Left renal pelvis (tissue), 4 donors: ENCODE measurements at regions not wholly inside any gene's neighbourhood (a gene's known extent, or its start where the extent isn't known, plus 50 kb on each side); places are given as distances from the start of the nearest gene placed in this dataset.
"Not testable (repeated sequence)": the region's sequence is repeated elsewhere in the genome, so short reads cannot be mapped to it uniquely, and the experiment has no call there.

Experiments
- DNase-seq, 4 donors: peaks; one replicate each; pipeline ENCODE4 v3.0.0-alpha.2; 2013; ENCODE audit warnings: low read depth in 4 of 4, low spot score in 3 of 4

DNA sequence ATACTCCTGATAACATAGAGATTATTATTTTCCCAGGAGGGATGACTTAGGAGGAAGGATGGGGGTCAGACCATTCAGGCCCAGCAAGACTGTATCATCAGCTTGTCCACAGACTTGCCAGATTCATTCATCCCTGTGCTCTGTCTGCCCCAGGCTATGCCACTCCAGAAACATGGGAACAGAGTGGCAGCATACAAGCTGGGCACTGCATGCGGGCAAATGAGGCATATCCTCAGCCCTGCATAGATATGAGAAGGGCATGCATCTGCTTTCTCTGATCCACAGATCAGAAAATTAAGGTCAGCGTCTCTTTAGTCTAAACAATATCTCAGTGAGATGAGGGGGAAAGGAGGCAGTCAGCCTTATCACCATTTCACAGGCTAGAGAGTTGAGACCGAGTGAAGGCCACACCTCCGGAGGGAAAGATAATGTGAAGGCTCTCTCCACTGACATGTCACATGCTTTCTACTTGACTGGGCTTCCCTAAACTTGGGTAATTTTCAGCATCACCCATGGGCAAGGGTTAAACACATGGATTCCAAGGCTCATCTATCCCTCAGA lies 140.5 kb downstream of the TFAP2B start:
- no peak for DNase-seq

DNA sequence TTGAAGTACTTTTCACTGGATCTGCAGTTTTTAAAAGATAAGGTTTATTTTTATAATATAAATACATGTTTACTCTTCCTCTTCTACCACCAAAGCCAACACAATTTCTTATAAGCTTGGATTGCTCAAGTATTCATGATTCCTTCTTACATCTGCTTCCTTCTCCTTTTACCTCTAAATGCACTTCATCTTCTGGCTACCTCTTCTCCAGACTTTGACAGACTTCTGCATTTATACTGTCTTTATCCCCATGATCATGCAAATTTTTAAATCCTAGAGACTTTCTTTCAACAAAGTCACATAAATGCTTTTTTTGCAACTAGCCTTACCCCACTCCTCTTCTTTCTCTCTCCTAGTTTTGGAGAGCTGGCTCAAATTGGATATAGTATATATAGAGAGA lies 142.9 kb downstream of the TFAP2B start:
- DNase-seq: no peak

- DNase-seq: no peak
Observed at GRCh38 chr6:50962213-50962759, 143.6 kb downstream of the TFAP2B start.

DNA sequence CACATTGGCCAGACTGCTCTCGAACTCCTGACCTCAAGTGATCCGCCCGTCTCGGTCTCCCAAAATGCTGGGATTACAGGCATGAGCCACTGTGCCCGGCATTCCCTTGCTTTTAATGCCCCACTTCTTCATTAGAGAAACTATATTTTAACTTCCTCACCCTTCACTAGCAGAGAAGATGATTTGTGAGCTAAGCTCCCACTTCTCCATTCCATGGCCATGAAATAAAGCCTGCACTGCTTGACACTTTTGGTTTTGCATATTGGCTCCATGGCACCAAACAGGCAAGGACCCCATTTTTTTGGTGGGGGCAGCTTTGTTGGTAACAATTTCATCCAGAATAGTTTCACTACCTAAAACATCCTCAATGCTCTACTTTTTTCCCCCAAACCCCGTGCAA lies 145.3 kb downstream of the TFAP2B start:
- no peak for DNase-seq

GRCh38 chr6:50965495-50965894 lies 146.8 kb downstream of the TFAP2B start:
- no peak for DNase-seq

GRCh38 chr6:50966532-50966931 lies 147.9 kb downstream of the TFAP2B start:
- DNase-seq: no peak

DNA sequence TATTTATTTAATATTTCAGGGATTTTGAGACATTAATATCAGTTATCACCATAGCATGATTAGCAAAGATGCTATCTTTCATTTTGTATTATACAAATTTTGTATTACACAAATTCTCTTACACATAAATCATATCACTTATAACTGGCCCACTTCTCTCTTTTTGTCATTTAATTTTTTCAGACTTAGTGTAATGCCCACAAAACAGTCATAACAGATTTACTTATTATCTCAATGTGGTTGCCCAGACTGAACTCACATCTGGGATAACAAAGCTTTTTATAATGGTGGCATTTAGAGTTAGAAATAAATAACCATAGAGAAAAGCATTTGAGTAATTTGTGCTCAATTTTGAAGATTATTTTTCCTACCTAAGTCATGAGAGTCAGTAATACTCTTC lies 148.3 kb downstream of the TFAP2B start:
- DNase-seq: no peak

GRCh38 chr6:50968246-50968645 lies 149.6 kb downstream of the TFAP2B start:
- not testable (repeated sequence) for DNase-seq

- DNase-seq: no peak
Observed at GRCh38 chr6:50970908-50971307, 152.2 kb downstream of the TFAP2B start.

DNA sequence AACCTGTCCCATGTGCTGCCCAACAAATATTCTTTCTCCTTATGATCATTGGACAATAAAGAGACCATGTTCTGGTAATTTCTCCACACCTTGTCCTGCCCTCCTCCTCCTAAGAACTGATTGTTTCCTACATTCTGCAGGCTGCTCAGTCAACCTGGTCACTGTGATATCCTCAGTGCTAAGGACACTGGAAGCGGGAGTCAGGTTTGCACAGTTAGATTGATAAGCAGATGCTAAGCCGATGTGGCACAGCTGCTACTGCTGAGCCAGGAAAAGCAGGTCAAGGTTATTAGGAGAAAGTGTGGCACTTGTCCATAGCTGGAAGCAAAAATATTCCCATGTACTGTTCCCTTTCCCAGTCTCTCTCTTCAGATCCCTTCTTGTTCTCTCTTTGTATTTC lies 154.8 kb downstream of the TFAP2B start:
- DNase-seq: no peak

DNA sequence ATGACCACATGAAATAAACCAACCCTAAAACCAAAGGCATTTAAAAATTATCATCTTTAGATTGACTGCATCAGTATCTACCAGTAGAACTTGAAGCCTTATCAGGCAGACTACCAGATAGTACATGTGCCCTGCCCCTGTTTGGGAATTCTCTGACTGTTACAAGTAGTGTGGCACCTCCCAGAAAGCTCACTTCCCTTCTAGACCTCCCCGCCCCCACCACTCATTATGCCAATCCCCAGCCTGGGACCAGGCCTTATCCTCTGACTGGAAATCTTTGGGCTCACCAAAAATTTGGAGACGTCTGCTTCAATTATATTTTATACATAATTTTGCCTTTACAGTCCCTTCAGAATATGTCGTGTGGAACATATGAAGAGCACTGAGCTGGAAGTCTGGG lies 155.6 kb downstream of the TFAP2B start:
- no peak for DNase-seq

DNA sequence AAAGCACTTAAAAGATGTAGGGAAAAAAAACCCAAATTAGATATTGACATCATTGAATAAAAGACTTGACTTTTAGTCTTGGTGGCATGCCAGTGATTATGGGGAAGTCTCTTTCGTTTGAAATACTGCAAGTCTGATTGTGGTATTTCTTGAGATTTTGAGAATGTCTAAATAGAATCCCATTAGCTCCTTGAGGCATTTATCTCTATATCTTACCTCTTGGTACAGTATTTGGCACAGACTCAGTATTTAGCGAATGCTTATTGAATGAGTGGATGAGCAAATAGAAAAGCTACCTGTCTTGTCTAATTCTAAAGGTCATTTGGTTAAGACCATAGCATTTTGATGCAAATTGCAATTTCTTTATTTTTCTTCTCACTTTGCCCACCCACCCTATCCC lies 156.5 kb downstream of the TFAP2B start:
- no peak for DNase-seq

DNA sequence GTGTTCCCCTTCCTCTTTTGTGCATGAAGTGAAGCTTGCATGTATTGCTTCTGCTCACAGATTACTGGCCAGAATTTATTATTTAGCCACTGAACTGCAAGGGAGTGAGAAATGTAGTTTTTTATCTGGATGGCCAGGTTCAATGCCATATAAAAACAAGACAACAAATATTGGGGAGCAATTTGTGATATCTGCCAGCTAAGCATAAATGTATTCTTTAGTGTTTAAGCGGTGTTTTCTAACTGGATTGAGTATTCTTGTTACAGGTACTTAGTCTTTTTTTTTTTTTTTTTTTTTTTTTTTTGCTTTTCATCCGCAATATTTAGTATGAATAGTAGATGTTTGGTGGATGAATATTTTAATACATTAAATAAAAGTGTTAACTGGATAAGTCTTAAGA lies 158.2 kb downstream of the TFAP2B start:
- DNase-seq: no peak

- no peak for DNase-seq
Observed at GRCh38 chr6:50977796-50978195, 159.1 kb downstream of the TFAP2B start.

GRCh38 chr6:50978380-50979170 lies 159.9 kb downstream of the TFAP2B start:
- peak in 1 of 4 donors; percentile 3 for DNase-seq

GRCh38 chr6:50979171-50979525 lies 160.5 kb downstream of the TFAP2B start:
- no peak for DNase-seq

GRCh38 chr6:50984135-50984534 lies 165.5 kb downstream of the TFAP2B start:
- DNase-seq: no peak

- DNase-seq: no peak
Observed at GRCh38 chr6:50986319-50986718, 167.6 kb downstream of the TFAP2B start.

DNA sequence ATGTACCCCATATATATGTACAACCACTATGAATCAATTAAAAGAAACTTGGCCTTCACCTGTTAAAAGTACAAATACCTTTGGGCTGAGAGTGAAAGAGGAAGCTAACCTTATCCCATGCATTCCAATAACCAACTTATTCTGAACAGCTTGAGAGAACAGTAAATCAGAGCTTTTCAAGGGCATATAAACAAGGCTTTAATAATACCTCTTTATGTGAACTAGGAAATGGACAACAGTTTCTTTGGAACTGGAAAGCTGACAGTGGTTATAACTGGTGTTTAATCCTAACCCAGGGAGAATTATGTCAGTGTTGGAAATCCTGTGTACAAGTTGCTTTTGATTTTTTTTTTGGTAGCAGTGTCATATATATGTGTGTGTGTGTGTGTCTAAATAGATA lies 170.5 kb downstream of the TFAP2B start:
- no peak for DNase-seq

GRCh38 chr6:50990750-50991446 lies 172.2 kb downstream of the TFAP2B start:
- no peak for DNase-seq

GRCh38 chr6:50992232-50992631 lies 173.6 kb downstream of the TFAP2B start:
- DNase-seq: no peak
